ENCODE measurements at regions not wholly inside any gene's neighbourhood (a gene's known extent, or its start where the extent isn't known, plus 50 kb on each side); places are given as distances from the start of the nearest gene placed in this dataset.

GRCh38 chr5:57853929-57854697 is 371.5 kb upstream of the ACTBL2 start:
- no peak for TF ChIP-seq GABPA (IDR thresholded peaks at IDR 0.05; ENCODE audit: low read depth)
- H3K4me3 ChIP-seq (replicated peaks; ENCODE audit: insufficient read depth, low read length), result no peak overlapping the region
- H3K27me3 ChIP-seq (ENCODE audit: insufficient read depth, poor library complexity, severe bottlenecking), result no peaks in the 10 kb centered on the region
- H3K27ac ChIP-seq (replicated peaks), result no peak overlapping the region
- no peak for DNase-seq (ENCODE audit: low read depth in 1 of 2, low spot score in 1 of 2)

- Histone ChIP-seq H3K27ac (replicated peaks) (no peak overlapping the region), H3K4me3 (replicated peaks; ENCODE audit: insufficient read depth, low read length) (no peak overlapping the region), H3K27me3 (ENCODE audit: insufficient read depth, poor library complexity, severe bottlenecking) (no peaks in the 10 kb centered on the region)
- TF ChIP-seq SPI1 (IDR thresholded peaks at IDR 0.05; ENCODE audit: borderline replicate concordance, low read depth) (no peak), GABPA (IDR thresholded peaks at IDR 0.05; ENCODE audit: low read depth) (no peak), POLR2AphosphoS5 (IDR thresholded peaks at IDR 0.05; ENCODE audit: low read depth) (no peak), CTCF (IDR thresholded peaks at IDR 0.05; ENCODE audit: insufficient read depth, low read length) (no peak), REST (IDR thresholded peaks at IDR 0.05; ENCODE audit: insufficient replicate concordance, low read depth) (no peak)
- DNase-seq (ENCODE audit: low read depth in 1 of 2, low spot score in 1 of 2), result no peak
These were observed 367.5 kb upstream of the ACTBL2 start for GRCh38 chr5:57850109-57850508.

GRCh38 chr5:57845025-57845424 is 362.4 kb upstream of the ACTBL2 start:
- Histone ChIP-seq H3K4me3 (replicated peaks; ENCODE audit: insufficient read depth, low read length) (no peak overlapping the region), H3K27me3 (ENCODE audit: insufficient read depth, poor library complexity, severe bottlenecking) (no peaks in the 10 kb centered on the region), H3K27ac (replicated peaks) (no peak overlapping the region)
- DNase-seq (ENCODE audit: low read depth in 1 of 2, low spot score in 1 of 2), result no peak
- TF ChIP-seq SPI1 (IDR thresholded peaks at IDR 0.05; ENCODE audit: borderline replicate concordance, low read depth) (no peak), POLR2AphosphoS5 (IDR thresholded peaks at IDR 0.05; ENCODE audit: low read depth) (no peak), REST (IDR thresholded peaks at IDR 0.05; ENCODE audit: insufficient replicate concordance, low read depth) (no peak), GABPA (IDR thresholded peaks at IDR 0.05; ENCODE audit: low read depth) (no peak), CTCF (IDR thresholded peaks at IDR 0.05; ENCODE audit: insufficient read depth, low read length) (no peak)

GRCh38 chr5:57844410-57844809 is 361.8 kb upstream of the ACTBL2 start:
- TF ChIP-seq GABPA (IDR thresholded peaks at IDR 0.05; ENCODE audit: low read depth), result no peak
- no peak for TF ChIP-seq SPI1 (IDR thresholded peaks at IDR 0.05; ENCODE audit: borderline replicate concordance, low read depth)
- TF ChIP-seq CTCF (IDR thresholded peaks at IDR 0.05; ENCODE audit: insufficient read depth, low read length), result no peak
- no peak for TF ChIP-seq REST (IDR thresholded peaks at IDR 0.05; ENCODE audit: insufficient replicate concordance, low read depth)
- TF ChIP-seq POLR2AphosphoS5 (IDR thresholded peaks at IDR 0.05; ENCODE audit: low read depth), result no peak
- DNase-seq (ENCODE audit: low read depth in 1 of 2, low spot score in 1 of 2), result no peak
- H3K27ac ChIP-seq (replicated peaks), result no peak overlapping the region
- no peak overlapping the region for H3K4me3 ChIP-seq (replicated peaks; ENCODE audit: insufficient read depth, low read length)
- H3K27me3 ChIP-seq (ENCODE audit: insufficient read depth, poor library complexity, severe bottlenecking), result no peaks in the 10 kb centered on the region
